Erythroblast (primary cell): ENCODE measurements at regions not wholly inside any gene's neighbourhood (a gene's known extent, or its start where the extent isn't known, plus 50 kb on each side); places are given as distances from the start of the nearest gene placed in this dataset.

ENCODE experiments used
- GATA1 ChIP-seq: IDR thresholded peaks from 2 replicates; pipeline ENCODE4 v1.6.1; 2011; ENCODE audit warnings: low read depth, mild to moderate bottlenecking, control low read depth, low read length, moderate library complexity
- POLR2A ChIP-seq: IDR thresholded peaks from 2 replicates; pipeline ENCODE4 v1.6.1; 2011; ENCODE audit warnings: mild to moderate bottlenecking, low read length

- no peak for TF ChIP-seq POLR2A
- TF ChIP-seq GATA1 = no peak
These were observed 429.4 kb downstream of the SHQ1 start for GRCh38 chr3:72418856-72419255.
